DMS114 treated with DMSO at 0.1 percent for 48 hours (cell line): ENCODE measurements at regions not wholly inside any gene's neighbourhood (a gene's known extent, or its start where the extent isn't known, plus 50 kb on each side); places are given as distances from the start of the nearest gene placed in this dataset.

Experiments used
- DNase-seq: peaks from one replicate; lab custom pipeline; 2025; ENCODE audit not compliant: unreplicated experiment; lab: John Stamatoyannopoulos, UW

GRCh38 chr7:130990178-130990832, 256.3 kb upstream of the KLF14 start:
- DNase-seq = no peak

- DNase-seq = no peak
Measured at GRCh38 chr7:130993671-130994365, 259.8 kb upstream of the KLF14 start.

GRCh38 chr7:130994378-130995115, 260.5 kb upstream of the KLF14 start:
- no peak for DNase-seq

- no peak for DNase-seq
Measured at GRCh38 chr7:130995252-130996081, 261.5 kb upstream of the KLF14 start.

GRCh38 chr7:130996205-130996832, 262.3 kb upstream of the KLF14 start:
- DNase-seq = no peak

- DNase-seq = no peak
Measured at GRCh38 chr7:130996833-130997231, 262.8 kb upstream of the KLF14 start.

GRCh38 chr7:130998993-130999602, 265.1 kb upstream of the KLF14 start:
- DNase-seq = no peak

- DNase-seq = no peak
Measured at GRCh38 chr7:130999926-131000325, 265.9 kb upstream of the KLF14 start.

GRCh38 chr7:131000389-131000788, 266.4 kb upstream of the KLF14 start:
- no peak for DNase-seq

- no peak for DNase-seq
Measured at GRCh38 chr7:131000873-131001272, 266.9 kb upstream of the KLF14 start.

- no peak for DNase-seq
Measured at GRCh38 chr7:131002600-131002999, 268.6 kb upstream of the KLF14 start.

- DNase-seq = no peak
Measured at GRCh38 chr7:131003634-131004033, 269.6 kb upstream of the KLF14 start.

- no peak for DNase-seq
Measured at GRCh38 chr7:131004371-131004770, 270.4 kb upstream of the KLF14 start.

GRCh38 chr7:131007439-131008330, 273.7 kb upstream of the KLF14 start:
- peak; percentile 79 for DNase-seq

GRCh38 chr7:131008840-131009711, 275.1 kb upstream of the KLF14 start:
- no peak for DNase-seq

GRCh38 chr7:131010029-131010716, 276.2 kb upstream of the KLF14 start:
- no peak for DNase-seq

- no peak for DNase-seq
Measured at GRCh38 chr7:131010717-131011431, 276.9 kb upstream of the KLF14 start.
